B cell (primary cell): ENCODE measurements at regions not wholly inside any gene's neighbourhood (a gene's known extent, or its start where the extent isn't known, plus 50 kb on each side); places are given as distances from the start of the nearest gene placed in this dataset.
A peak's percentile ranks its signal among the peaks of the same experiment; 100 is the strongest.

Experiments used
- ATAC-seq: fragments of 200-7000 bp; cut with Tn5 transposase; one replicate; pipeline ENCODE4 v1.10.0; 2021; ENCODE audit warnings: low read depth, mild to moderate bottlenecking, moderate number of reproducible peaks, moderate library complexity
- CTCF ChIA-PET: fragments of 350-600 bp; sonication (Branson Sonifier 250); formaldehyde crosslinking; loops from one replicate; lab custom pipeline; 2021; ENCODE audit warnings: antibody characterized with exemption, inconsistent platforms; lab: Charles Lee
- POLR2A ChIA-PET: fragments of 350-600 bp; sonication (Branson Sonifier 250); formaldehyde crosslinking; loops from one replicate; lab custom pipeline; 2021; ENCODE audit warnings: antibody characterized with exemption; lab: Charles Lee
- DNase-seq: peaks from one replicate; pipeline ENCODE4 v3.0.0; 2013
- H2AFZ ChIP-seq: 2 replicates; pipeline ENCODE4 v1.6.1; 2012; ENCODE audit warnings: mild to moderate bottlenecking, low read depth, low read length; ENCODE audit not compliant: insufficient read depth, poor library complexity, severe bottlenecking
- H3K27ac ChIP-seq, 2 donors: 1 replicate in 1 of 2; 2 replicates in 1 of 2; pipeline ENCODE4 v1.5.1; 2012 to 2013; ENCODE audit warnings: low read length in 2 of 2, mild to moderate bottlenecking in 2 of 2, moderate library complexity in 1 of 2
- H3K27me3 ChIP-seq, 4 experiments: fragments of 200-600 bp in 1 of 4; sonication (generic) in 1 of 4; replicated peaks in 1 of 4; 1 replicate in 2 of 4; 2 replicates in 2 of 4; pipeline versions ENCODE4 v1.6.1 to v1.7.0; 2013 to 2016; ENCODE audit warnings: low read length in 3 of 4, mild to moderate bottlenecking in 2 of 4, mixed read lengths in 1 of 4, moderate library complexity in 1 of 4; ENCODE audit not compliant: insufficient read depth in 4 of 4, control insufficient read depth in 3 of 4; ENCODE audit errors: control extremely low read depth in 1 of 4
- H3K36me3 ChIP-seq, 2 experiments: replicated peaks in 1 of 2; 1 replicate in 1 of 2; 2 replicates in 1 of 2; pipeline versions ENCODE4 v1.6.1 to v1.7.1; 2013; ENCODE audit warnings: low read length in 1 of 2; ENCODE audit not compliant: insufficient read depth in 2 of 2, control insufficient read depth in 1 of 2; ENCODE audit errors: control extremely low read depth in 1 of 2, extremely low read depth in 1 of 2
- H3K4me1 ChIP-seq, 2 donors: fragments of 200-600 bp in 1 of 2; sonication (generic) in 1 of 2; 1 replicate in 1 of 2; 2 replicates in 1 of 2; pipeline versions ENCODE4 v1.5.1 to v1.6.1; 2013 to 2017; ENCODE audit warnings: low read length in 2 of 2; ENCODE audit not compliant: control insufficient read depth in 2 of 2, insufficient read depth in 2 of 2
- H3K4me2 ChIP-seq: replicated peaks from 2 replicates; pipeline ENCODE3; 2012; ENCODE audit warnings: mild to moderate bottlenecking, low read depth, low read length; ENCODE audit not compliant: poor library complexity, severe bottlenecking
- H3K4me3 ChIP-seq, 5 experiments: fragments of 200-600 bp in 1 of 5; sonication (generic) in 1 of 5; 1 replicate in 3 of 5; 2 replicates in 2 of 5; pipeline versions ENCODE4 v1.5.1 to v1.7.0; 2011 to 2016; ENCODE audit warnings: low read length in 4 of 5, mild to moderate bottlenecking in 4 of 5, low read depth in 2 of 5, control low read depth in 1 of 5, moderate library complexity in 1 of 5; ENCODE audit not compliant: insufficient read depth in 1 of 5; ENCODE audit errors: control extremely low read depth in 1 of 5, extremely low read depth in 1 of 5
- H3K79me2 ChIP-seq: fragments of 200-600 bp; sonication (generic); one replicate; pipeline ENCODE4 v1.6.0; 2016; ENCODE audit warnings: low read length; ENCODE audit not compliant: control insufficient read depth, insufficient read depth
- H3K9ac ChIP-seq: fragments of 200-600 bp; sonication (generic); 2 replicates; pipeline ENCODE4 v1.6.1; 2017; ENCODE audit warnings: mild to moderate bottlenecking, low read length, moderate library complexity
- H3K9me3 ChIP-seq, 3 donors: one replicate each; pipeline versions ENCODE4 v1.6.1 to v1.7.1; 2013; ENCODE audit warnings: low read length in 2 of 3; ENCODE audit not compliant: control insufficient read depth in 2 of 3, insufficient read depth in 1 of 3; ENCODE audit errors: control extremely low read depth in 1 of 3
- H4K20me1 ChIP-seq: 2 replicates; pipeline ENCODE4 v1.6.0; 2012; ENCODE audit warnings: mild to moderate bottlenecking, low read length; ENCODE audit not compliant: insufficient read depth, control insufficient read depth, poor library complexity, severe bottlenecking
- H3K27ac Mint-ChIP-seq: one replicate; pipeline ENCODE4 v1.8.0; 2021; ENCODE audit warnings: mixed read lengths
- H3K27me3 Mint-ChIP-seq: one replicate; pipeline ENCODE4 v1.8.0; 2021; ENCODE audit warnings: mixed read lengths
- H3K4me1 Mint-ChIP-seq: one replicate; pipeline ENCODE4 v1.8.0; 2021; ENCODE audit warnings: mixed read lengths
- H3K4me3 Mint-ChIP-seq: one replicate; pipeline ENCODE4 v1.8.0; 2021; ENCODE audit warnings: mixed read lengths
- H3K9me3 Mint-ChIP-seq: one replicate; pipeline ENCODE4 v1.8.0; 2022; ENCODE audit warnings: mixed read lengths; ENCODE audit not compliant: insufficient read depth
- CTCF ChIP-seq: fragments of 200-600 bp; IDR thresholded peaks from one replicate; pipeline ENCODE4 v1.8.0; 2022; ENCODE audit warnings: antibody characterized with exemption, mild to moderate bottlenecking
- EZH2 ChIP-seq: IDR thresholded peaks from 2 replicates; pipeline ENCODE4 v1.6.1; 2012; ENCODE audit warnings: borderline replicate concordance, low read depth, mild to moderate bottlenecking, moderate library complexity, low read length; ENCODE audit not compliant: insufficient read depth, poor library complexity, severe bottlenecking
- WGBS: methylation state at CpG from one replicate; pipeline ENCODE4 v1.1.5; 2013; ENCODE audit warnings: missing lambda C conversion rate; ENCODE audit not compliant: insufficient coverage; 5-methylcytosine and 5-hydroxymethylcytosine counted together
- intact Hi-C: fragments of 100-400 bp; cut with micrococcal nuclease; formaldehyde crosslinking; loops from one replicate; pipeline ENCODE4 v1.10.0; 2022

- Histone ChIP-seq H3K9ac (no peak overlapping the region), H3K27me3 (no peaks in the 10 kb centered on the region), H3K27ac (no peak overlapping the region), H3K9me3 (peaks cover 0 to 6% (median 0%) of the 10 kb centered on the region in 3 donors), H2AFZ (no peak overlapping the region), H3K4me1 (peaks cover 0 to 11% of the 10 kb centered on the region in 2 donors), H3K36me3 (no peaks in the 10 kb centered on the region), H3K79me2 (no peaks in the 10 kb centered on the region), H3K4me2 (no peak overlapping the region), H3K4me3 (no peak overlapping the region), H4K20me1 (no peaks in the 10 kb centered on the region)
- DNase-seq (no peak), ATAC-seq (no peak)
- Mint-ChIP-seq H3K27ac (no peak overlapping the region), H3K4me1 (peaks cover 14% of the 10 kb centered on the region), H3K27me3 (peaks cover 4% of the 10 kb centered on the region), H3K4me3 (no peak overlapping the region), H3K9me3 (no peaks in the 10 kb centered on the region)
- CTCF ChIA-PET, result interaction anchor here (1.2 kb wide), 1 partner anchor 9 kb away, joined by 4 read pairs; no protein-coding TSS in a partner anchor
- POLR2A ChIA-PET, result no interaction called here
- intact Hi-C loops, result no loop called here
- WGBS, result 100% methylated on average over 2 of the region's 5 CpGs
- TF ChIP-seq CTCF (no peak), EZH2 (no peak)
Measured at GRCh38 chr6:156599978-156600590, 177.1 kb upstream of the ARID1B start.

- Mint-ChIP-seq H3K27me3 (peaks cover 4% of the 10 kb centered on the region), H3K4me1 (peaks cover 14% of the 10 kb centered on the region), H3K9me3 (no peaks in the 10 kb centered on the region), H3K4me3 (no peak overlapping the region), H3K27ac (no peak overlapping the region)
- POLR2A ChIA-PET, result no interaction called here
- no peak for DNase-seq
- TF ChIP-seq CTCF, result no peak
- TF ChIP-seq EZH2, result no peak
- H2AFZ ChIP-seq, result peak overlapping the region; percentile 61
- no peaks in the 10 kb centered on the region for H4K20me1 ChIP-seq
- H3K27me3 ChIP-seq, result no peaks in the 10 kb centered on the region
- no peak overlapping the region for H3K4me2 ChIP-seq
- no peak for ATAC-seq
- no peak overlapping the region for H3K9ac ChIP-seq
- H3K79me2 ChIP-seq, result no peaks in the 10 kb centered on the region
- 93% methylated on average over 11 of the region's 11 CpGs for WGBS
- no peak overlapping the region for H3K4me3 ChIP-seq
- CTCF ChIA-PET, result interaction anchor here (1.1 kb wide), 1 partner anchor 87 kb away, joined by 4 read pairs; no protein-coding TSS in a partner anchor
- no peaks in the 10 kb centered on the region for H3K36me3 ChIP-seq
- peaks cover 0 to 11% of the 10 kb centered on the region in 2 donors for H3K4me1 ChIP-seq
- intact Hi-C loops, result no loop called here
- H3K9me3 ChIP-seq, result no peaks in the 10 kb centered on the region
- H3K27ac ChIP-seq, result no peak overlapping the region
Measured at GRCh38 chr6:156599366-156599765, 177.8 kb upstream of the ARID1B start.
